Adipocyte (in vitro differentiated cells): ENCODE measurements at regions not wholly inside any gene's neighbourhood (a gene's known extent, or its start where the extent isn't known, plus 50 kb on each side); places are given as distances from the start of the nearest gene placed in this dataset.

ENCODE experiments used
- DNase-seq: peaks from one replicate; pipeline ENCODE4 v3.0.0-alpha.2; 2015; ENCODE audit warnings: low read depth
- H3K27me3 ChIP-seq: replicated peaks from 2 replicates; pipeline ENCODE4 v1.7.0; 2013; ENCODE audit warnings: mild to moderate bottlenecking, low read length, moderate library complexity; ENCODE audit not compliant: control insufficient read depth, insufficient read depth
- H3K36me3 ChIP-seq: 2 replicates; pipeline ENCODE4 v1.7.0; 2013; ENCODE audit warnings: low read length, mild to moderate bottlenecking, moderate library complexity; ENCODE audit not compliant: control insufficient read depth, insufficient read depth, severe bottlenecking
- H3K4me1 ChIP-seq: 2 replicates; pipeline ENCODE4 v1.7.0; 2013; ENCODE audit warnings: mild to moderate bottlenecking, low read length, moderate library complexity; ENCODE audit not compliant: control insufficient read depth, insufficient read depth
- H3K4me3 ChIP-seq: 2 replicates; pipeline ENCODE4 v1.7.0; 2013; ENCODE audit warnings: mild to moderate bottlenecking, low read length, moderate library complexity
- H3K9ac ChIP-seq: 2 replicates; pipeline ENCODE4 v1.7.0; 2013; ENCODE audit warnings: mild to moderate bottlenecking, low read length, moderate library complexity
- H3K9me3 ChIP-seq: 2 replicates; pipeline ENCODE4 v1.7.0; 2013; ENCODE audit warnings: mild to moderate bottlenecking, low read length, moderate library complexity; ENCODE audit not compliant: control insufficient read depth

GRCh38 chr5:125137535-125137934 is 391.1 kb upstream of the ZNF608 start:
- H3K9me3 ChIP-seq: no peaks in the 10 kb centered on the region
- H3K4me1 ChIP-seq: peaks cover 14% of the 10 kb centered on the region
- no peak overlapping the region for H3K9ac ChIP-seq
- H3K27me3 ChIP-seq: no peaks in the 10 kb centered on the region
- no peak overlapping the region for H3K4me3 ChIP-seq
- DNase-seq: no peak
- H3K36me3 ChIP-seq: no peaks in the 10 kb centered on the region

DNA sequence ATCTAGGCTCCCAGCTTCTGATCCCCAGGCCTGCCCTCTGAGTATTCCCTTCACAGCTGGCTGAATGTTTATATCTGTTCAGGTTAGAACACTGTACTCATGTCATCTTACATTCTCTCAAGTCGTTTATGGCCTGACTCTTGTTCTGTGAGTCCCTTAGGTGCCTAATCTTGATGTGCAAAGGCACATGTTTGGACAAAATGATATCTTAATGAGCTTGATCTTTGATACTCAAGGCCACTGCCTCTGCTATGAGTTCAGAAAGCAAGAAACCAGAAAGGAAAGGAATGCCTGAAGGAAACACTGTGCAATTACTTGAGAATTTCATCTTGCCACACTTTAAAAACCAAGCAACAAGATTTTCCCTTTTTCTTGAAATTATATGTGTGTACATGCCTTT is 391.8 kb upstream of the ZNF608 start:
- Histone ChIP-seq H3K4me1 (peaks cover 14% of the 10 kb centered on the region), H3K36me3 (no peaks in the 10 kb centered on the region), H3K9me3 (no peaks in the 10 kb centered on the region), H3K4me3 (no peak overlapping the region), H3K9ac (no peak overlapping the region), H3K27me3 (no peaks in the 10 kb centered on the region)
- DNase-seq: no peak

DNA sequence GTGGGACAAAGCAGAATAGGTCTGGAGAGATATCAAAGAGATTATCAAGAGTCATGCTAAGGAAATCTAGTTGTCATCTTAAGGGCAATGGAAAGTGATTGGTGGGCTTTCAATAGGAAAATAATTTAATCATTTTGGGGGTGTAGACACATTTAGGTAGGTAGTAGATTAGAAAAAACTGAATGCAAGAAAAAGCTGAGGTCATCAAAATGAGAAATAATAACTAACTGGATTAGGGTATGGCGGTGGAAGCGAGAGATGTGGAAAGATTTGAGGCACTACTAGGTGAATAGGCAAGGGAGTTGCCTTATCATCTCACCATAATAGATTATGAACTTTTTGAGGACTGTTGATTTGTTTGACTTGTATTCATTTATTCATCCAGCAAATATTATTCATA is 393.2 kb upstream of the ZNF608 start:
- no peaks in the 10 kb centered on the region for H3K9me3 ChIP-seq
- no peak overlapping the region for H3K4me3 ChIP-seq
- H3K4me1 ChIP-seq: peaks cover 14% of the 10 kb centered on the region
- H3K9ac ChIP-seq: no peak overlapping the region
- no peak for DNase-seq
- no peaks in the 10 kb centered on the region for H3K36me3 ChIP-seq
- H3K27me3 ChIP-seq: no peaks in the 10 kb centered on the region

DNA sequence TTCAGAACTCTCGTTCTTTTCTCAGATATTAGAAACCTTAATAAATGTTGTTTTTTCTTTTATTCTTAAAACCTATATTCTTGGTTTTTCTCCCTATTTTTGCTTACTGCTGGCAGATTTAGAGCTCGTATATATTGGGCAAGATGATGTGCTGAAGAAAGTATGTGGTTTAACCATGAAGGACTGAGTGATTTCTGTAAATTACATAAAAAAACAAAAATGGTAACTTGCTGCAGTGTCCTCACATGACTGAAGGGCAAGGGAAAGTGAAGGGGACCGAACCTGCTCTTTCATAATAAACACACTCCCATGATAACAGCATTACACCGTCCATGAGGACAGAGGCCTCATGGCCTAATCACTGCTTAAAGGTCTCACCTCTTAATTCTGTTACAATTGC is 393.8 kb upstream of the ZNF608 start:
- Histone ChIP-seq H3K4me1 (peaks cover 14% of the 10 kb centered on the region), H3K9ac (no peak overlapping the region), H3K4me3 (no peak overlapping the region), H3K27me3 (no peaks in the 10 kb centered on the region), H3K9me3 (no peaks in the 10 kb centered on the region), H3K36me3 (no peaks in the 10 kb centered on the region)
- DNase-seq: peak; percentile 46

GRCh38 chr5:125140855-125141254 is 394.4 kb upstream of the ZNF608 start:
- H3K36me3 ChIP-seq: no peaks in the 10 kb centered on the region
- H3K27me3 ChIP-seq: no peaks in the 10 kb centered on the region
- peak; percentile 94 for DNase-seq
- no peak overlapping the region for H3K9ac ChIP-seq
- H3K9me3 ChIP-seq: no peaks in the 10 kb centered on the region
- H3K4me1 ChIP-seq: peaks cover 14% of the 10 kb centered on the region
- no peak overlapping the region for H3K4me3 ChIP-seq

DNA sequence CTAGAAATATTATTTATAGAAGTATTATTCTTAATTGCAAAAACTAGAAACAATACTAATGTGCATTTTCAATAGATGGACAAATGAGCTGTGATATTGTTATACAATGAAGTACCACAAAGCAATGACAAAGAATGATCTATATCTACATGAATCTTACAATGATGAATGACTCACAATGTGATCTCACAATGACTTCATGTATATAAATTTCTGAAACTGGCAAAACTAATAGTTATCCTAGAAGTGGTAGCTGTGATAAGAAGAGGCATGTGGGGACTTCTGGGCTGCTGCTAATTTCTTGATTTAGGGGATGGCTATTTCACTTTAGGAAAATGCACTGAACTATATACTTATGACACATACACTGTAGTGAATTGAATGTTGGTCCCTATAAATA is 396.0 kb upstream of the ZNF608 start:
- H3K4me3 ChIP-seq: no peak overlapping the region
- H3K4me1 ChIP-seq: peaks cover 14% of the 10 kb centered on the region
- no peak overlapping the region for H3K9ac ChIP-seq
- no peaks in the 10 kb centered on the region for H3K9me3 ChIP-seq
- DNase-seq: no peak
- no peaks in the 10 kb centered on the region for H3K36me3 ChIP-seq
- no peaks in the 10 kb centered on the region for H3K27me3 ChIP-seq

DNA sequence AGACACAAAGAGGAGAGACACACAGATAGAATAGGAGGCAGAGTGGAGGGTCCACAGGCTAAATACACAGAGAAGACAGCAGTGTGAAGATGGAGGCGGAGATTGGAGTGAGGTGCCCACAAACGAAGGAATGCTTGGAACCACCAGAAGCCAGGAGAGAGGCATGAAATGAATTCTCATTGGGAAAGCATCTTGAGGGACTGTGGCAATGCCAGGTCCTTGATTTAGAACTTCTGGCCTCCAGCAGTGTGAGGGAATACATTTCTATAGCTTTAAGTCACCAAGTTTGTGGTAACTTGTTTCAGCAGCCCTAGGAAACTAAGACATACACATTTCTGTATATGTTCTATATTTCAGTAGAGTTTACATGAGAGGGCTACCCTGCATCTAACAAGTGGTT is 396.6 kb upstream of the ZNF608 start:
- H3K36me3 ChIP-seq: no peaks in the 10 kb centered on the region
- H3K4me1 ChIP-seq: peaks cover 14% of the 10 kb centered on the region
- no peaks in the 10 kb centered on the region for H3K9me3 ChIP-seq
- no peaks in the 10 kb centered on the region for H3K27me3 ChIP-seq
- no peak overlapping the region for H3K4me3 ChIP-seq
- no peak for DNase-seq
- H3K9ac ChIP-seq: no peak overlapping the region

DNA sequence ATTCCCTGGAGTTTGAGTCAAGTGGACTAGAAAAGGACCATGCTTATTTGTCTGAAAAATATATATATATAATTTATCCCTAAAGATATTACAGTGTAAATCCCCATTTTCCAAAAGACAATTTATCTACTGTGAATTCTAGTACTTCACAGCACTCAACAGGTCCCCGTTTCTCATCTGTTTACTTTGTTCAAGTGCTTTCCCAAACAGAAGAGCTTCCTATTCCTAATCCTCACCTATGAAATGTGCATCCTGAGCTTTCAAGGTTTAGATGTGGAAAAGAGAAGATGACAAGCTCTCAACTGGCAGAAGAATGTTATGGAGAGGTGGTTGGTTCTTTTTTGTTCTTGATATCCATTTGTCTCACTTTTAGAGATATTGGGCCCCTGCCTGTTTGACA is 401.6 kb upstream of the ZNF608 start:
- no peaks in the 10 kb centered on the region for H3K27me3 ChIP-seq
- H3K9ac ChIP-seq: no peak overlapping the region
- no peak for DNase-seq
- no peaks in the 10 kb centered on the region for H3K9me3 ChIP-seq
- H3K4me3 ChIP-seq: no peak overlapping the region
- no peaks in the 10 kb centered on the region for H3K36me3 ChIP-seq
- peaks cover 35% of the 10 kb centered on the region for H3K4me1 ChIP-seq

DNA sequence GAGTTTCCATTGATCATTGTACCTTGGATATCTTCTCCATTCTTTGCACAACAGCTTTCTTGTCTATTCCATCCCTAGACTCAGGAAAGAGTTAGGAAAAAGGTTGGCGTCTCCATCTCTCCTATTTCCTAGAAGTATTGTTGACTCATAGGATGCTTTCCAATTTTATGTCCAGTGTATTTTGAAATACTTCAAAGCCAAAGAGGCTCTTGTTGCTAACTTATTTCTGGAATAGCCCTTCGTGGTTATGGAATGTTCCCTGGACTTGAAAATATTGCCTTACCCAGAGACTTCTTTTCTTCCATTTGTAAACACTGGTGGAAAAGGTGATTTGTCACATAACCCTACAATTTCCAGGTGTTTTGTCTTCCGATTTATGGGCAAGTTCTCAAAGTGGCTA is 402.3 kb upstream of the ZNF608 start:
- Histone ChIP-seq H3K4me1 (peaks cover 35% of the 10 kb centered on the region), H3K9ac (no peak overlapping the region), H3K4me3 (no peak overlapping the region), H3K9me3 (no peaks in the 10 kb centered on the region), H3K27me3 (no peaks in the 10 kb centered on the region), H3K36me3 (no peaks in the 10 kb centered on the region)
- peak; percentile 55 for DNase-seq

GRCh38 chr5:125149110-125149509 is 402.7 kb upstream of the ZNF608 start:
- Histone ChIP-seq H3K9me3 (no peaks in the 10 kb centered on the region), H3K27me3 (no peaks in the 10 kb centered on the region), H3K9ac (no peak overlapping the region), H3K4me3 (no peak overlapping the region), H3K36me3 (no peaks in the 10 kb centered on the region), H3K4me1 (peaks cover 36% of the 10 kb centered on the region)
- DNase-seq: no peak

DNA sequence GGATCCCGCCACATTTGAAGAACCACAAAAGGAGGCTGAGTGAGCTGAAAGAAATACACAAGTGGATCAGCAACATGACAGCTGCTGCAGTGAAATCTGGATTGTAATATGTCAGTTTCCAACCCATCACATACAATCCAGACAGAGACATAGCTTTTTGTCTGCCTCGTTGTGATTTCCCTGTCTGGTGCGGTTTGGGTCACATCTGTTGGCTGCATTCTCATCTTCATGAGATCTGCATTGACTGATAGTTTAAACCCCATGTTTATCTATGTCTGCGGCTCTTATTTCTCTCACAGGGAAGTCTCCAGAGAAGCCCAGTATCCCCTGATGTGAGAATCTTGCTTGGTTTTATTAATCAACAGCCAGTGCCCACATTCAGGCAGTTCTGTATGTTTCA is 403.1 kb upstream of the ZNF608 start:
- Histone ChIP-seq H3K9ac (no peak overlapping the region), H3K4me1 (peaks cover 40% of the 10 kb centered on the region), H3K4me3 (no peak overlapping the region), H3K27me3 (no peaks in the 10 kb centered on the region), H3K9me3 (no peaks in the 10 kb centered on the region), H3K36me3 (no peaks in the 10 kb centered on the region)
- peak; percentile 56 for DNase-seq

GRCh38 chr5:125150041-125150669 is 403.7 kb upstream of the ZNF608 start:
- H3K9ac ChIP-seq: no peak overlapping the region
- H3K27me3 ChIP-seq: no peaks in the 10 kb centered on the region
- peak; percentile 87 for DNase-seq
- peaks cover 46% of the 10 kb centered on the region for H3K4me1 ChIP-seq
- H3K9me3 ChIP-seq: no peaks in the 10 kb centered on the region
- H3K36me3 ChIP-seq: no peaks in the 10 kb centered on the region
- H3K4me3 ChIP-seq: no peak overlapping the region
